A673 (cell line): ENCODE measurements at regions not wholly inside any gene's neighbourhood (a gene's known extent, or its start where the extent isn't known, plus 50 kb on each side); places are given as distances from the start of the nearest gene placed in this dataset.

Experiments used
- CTCF ChIP-seq: fragments of 300-800, 200-600 bp; sonication (generic); conservative IDR thresholded peaks from 2 replicates; pipeline ENCODE4 v1.5.1; 2017; ENCODE audit warnings: low read depth, mild to moderate bottlenecking, antibody characterized with exemption, low read length, moderate library complexity, mixed read lengths
- EZH2 ChIP-seq: fragments of 200-600 bp; sonication (generic); IDR thresholded peaks from 2 replicates; pipeline ENCODE4 v1.6.1; 2017; ENCODE audit warnings: borderline replicate concordance, low read depth, mild to moderate bottlenecking, mixed read lengths, antibody characterized with exemption, low read length; ENCODE audit not compliant: poor library complexity, severe bottlenecking

- TF ChIP-seq CTCF (no peak), EZH2 (no peak)
These were observed 3902.5 kb downstream of the SRGAP2C start for GRCh38 chr1:125087247-125087646.
